IMR-90 (cell line): ENCODE measurements at regions not wholly inside any gene's neighbourhood (a gene's known extent, or its start where the extent isn't known, plus 50 kb on each side); places are given as distances from the start of the nearest gene placed in this dataset.

Experiments used
- ATAC-seq: fragments of 200-7000 bp; cut with Tn5 transposase; 2 replicates; pipeline ENCODE4 v1.9.1; 2020; ENCODE audit warnings: low read depth, mild to moderate bottlenecking, moderate library complexity
- BruUV-seq: library from RNA; stranded (reverse); fragments of 400-500 nt; replicated peaks from 2 replicates; lab custom pipeline; 2021; lab: Mats Ljungman, UMichigan
- CTCF ChIA-PET: fragments of 300-600 bp; formaldehyde crosslinking; extraction: SDS; loops from one replicate; lab custom pipeline; 2021; ENCODE audit warnings: antibody characterized with exemption; lab: Yijun Ruan, JAX
- POLR2A ChIA-PET: fragments of 300-600 bp; sonication (Branson Sonifier 250); formaldehyde crosslinking; loops from one replicate; lab custom pipeline; 2022; ENCODE audit warnings: antibody characterized with exemption; ENCODE audit not compliant: unreplicated experiment; lab: Charles Lee
- DNase-seq: peaks from one replicate; pipeline ENCODE4 v3.0.0; 2013
- H2AFZ ChIP-seq: replicated peaks from 2 replicates; pipeline ENCODE3; 2013; ENCODE audit warnings: low read length, mild to moderate bottlenecking; ENCODE audit not compliant: poor library complexity
- H2AK5ac ChIP-seq: 2 replicates; pipeline ENCODE4 v1.6.1; 2013; ENCODE audit warnings: low read depth, low read length, inconsistent platforms
- H2AK9ac ChIP-seq: replicated peaks from 2 replicates; pipeline ENCODE3; 2013; ENCODE audit warnings: mild to moderate bottlenecking, low read depth, low read length, moderate library complexity; ENCODE audit not compliant: poor library complexity
- H2BK120ac ChIP-seq: 2 replicates; pipeline ENCODE4 v1.6.1; 2013; ENCODE audit warnings: low read depth, low read length, inconsistent platforms
- H2BK15ac ChIP-seq: 3 replicates; pipeline ENCODE4 v1.6.1; 2013; ENCODE audit warnings: low read depth, low read length, inconsistent platforms
- H2BK20ac ChIP-seq: 2 replicates; pipeline ENCODE4 v1.6.1; 2013; ENCODE audit warnings: low read depth, mild to moderate bottlenecking, inconsistent platforms, low read length, moderate library complexity
- H2BK5ac ChIP-seq: 2 replicates; pipeline ENCODE4 v1.6.1; 2013; ENCODE audit warnings: mild to moderate bottlenecking, low read depth, low read length, inconsistent platforms; ENCODE audit not compliant: poor library complexity, severe bottlenecking
- H3K14ac ChIP-seq: replicated peaks from 2 replicates; pipeline ENCODE4 v1.6.1; 2013; ENCODE audit warnings: low read depth, low read length, inconsistent platforms
- H3K18ac ChIP-seq: 2 replicates; pipeline ENCODE4 v1.6.1; 2013; ENCODE audit warnings: low read depth, low read length, control low read depth
- H3K23ac ChIP-seq: 2 replicates; pipeline ENCODE4 v1.6.1; 2013; ENCODE audit warnings: low read depth, low read length, inconsistent platforms
- H3K27ac ChIP-seq: 2 replicates; pipeline ENCODE4 v1.5.1; 2013; ENCODE audit warnings: mild to moderate bottlenecking, control low read depth, low read length; ENCODE audit not compliant: insufficient read depth
- H3K27me3 ChIP-seq: 2 replicates; pipeline ENCODE4 v1.6.1; 2013; ENCODE audit warnings: low read length; ENCODE audit not compliant: control insufficient read depth, insufficient read depth
- H3K36me3 ChIP-seq: 2 replicates; pipeline ENCODE4 v1.6.1; 2013; ENCODE audit warnings: low read length, mixed read lengths; ENCODE audit not compliant: control insufficient read depth, insufficient read depth
- H3K4ac ChIP-seq: 2 replicates; pipeline ENCODE4 v1.6.1; 2013; ENCODE audit warnings: low read depth, low read length, inconsistent platforms
- H3K4me1 ChIP-seq: 2 replicates; pipeline ENCODE4 v1.6.1; 2013; ENCODE audit warnings: low read length, mixed read lengths; ENCODE audit not compliant: control insufficient read depth, insufficient read depth
- H3K4me2 ChIP-seq: 2 replicates; pipeline ENCODE4 v1.6.1; 2013; ENCODE audit warnings: low read depth, mild to moderate bottlenecking, control low read depth, low read length, moderate library complexity
- H3K4me3 ChIP-seq: 2 replicates; pipeline ENCODE4 v1.5.1; 2013; ENCODE audit warnings: low read depth, mild to moderate bottlenecking, control low read depth, low read length, moderate library complexity; ENCODE audit not compliant: insufficient read depth
- H3K56ac ChIP-seq: 2 replicates; pipeline ENCODE4 v1.6.1; 2013; ENCODE audit warnings: low read length, inconsistent platforms; ENCODE audit not compliant: insufficient read depth; ENCODE audit errors: extremely low read depth
- H3K79me1 ChIP-seq, 2 experiments: 2 replicates each; pipeline ENCODE4 v1.6.1; 2013; ENCODE audit warnings: low read length in 2 of 2, inconsistent platforms in 1 of 2, low read depth in 1 of 2
- H3K9ac ChIP-seq: 2 replicates; pipeline ENCODE4 v1.6.1; 2013; ENCODE audit warnings: low read depth, low read length, control low read depth
- H3K9me1 ChIP-seq: 2 replicates; pipeline ENCODE4 v1.6.1; 2013; ENCODE audit warnings: low read length, inconsistent platforms; ENCODE audit not compliant: insufficient read depth
- H3K9me3 ChIP-seq: 2 replicates; pipeline ENCODE4 v1.6.1; 2013; ENCODE audit warnings: low read length; ENCODE audit not compliant: control insufficient read depth, insufficient read depth
- H4K20me1 ChIP-seq: 2 replicates; pipeline ENCODE4 v1.6.1; 2013; ENCODE audit warnings: low read length, inconsistent platforms; ENCODE audit not compliant: insufficient read depth
- H4K5ac ChIP-seq: 2 replicates; pipeline ENCODE4 v1.6.1; 2013; ENCODE audit warnings: mild to moderate bottlenecking, low read depth, low read length, control low read depth
- H4K8ac ChIP-seq, 2 experiments: 2 replicates each; pipeline ENCODE4 v1.6.1; 2013; ENCODE audit warnings: low read depth in 2 of 2, low read length in 2 of 2, control low read depth in 1 of 2, inconsistent platforms in 1 of 2
- H4K91ac ChIP-seq: 2 replicates; pipeline ENCODE4 v1.6.1; 2013; ENCODE audit warnings: low read depth, low read length, inconsistent platforms; ENCODE audit not compliant: insufficient read depth
- BHLHE40 ChIP-seq: fragments of 150-350 bp; IDR thresholded peaks from 2 replicates; pipeline ENCODE4 v1.6.1; 2016; ENCODE audit warnings: mild to moderate bottlenecking, low read depth, low read length
- CEBPB ChIP-seq: IDR thresholded peaks from 2 replicates; pipeline ENCODE4 v1.6.1; 2012; ENCODE audit warnings: low read depth, low read length, improper control_type of control experiment
- CHD1 ChIP-seq: IDR thresholded peaks from 2 replicates; pipeline ENCODE4 v1.6.1; 2012; ENCODE audit warnings: low read depth, low read length, improper control_type of control experiment
- FOS ChIP-seq: fragments of 150-350 bp; IDR thresholded peaks from 2 replicates; pipeline ENCODE4 v1.6.1; 2016; ENCODE audit warnings: low read depth, low read length
- MAFK ChIP-seq: IDR thresholded peaks from 2 replicates; pipeline ENCODE4 v1.6.1; 2012; ENCODE audit warnings: low read depth, low read length, improper control_type of control experiment
- MAZ ChIP-seq: IDR thresholded peaks from 2 replicates; pipeline ENCODE4 v1.6.1; 2012; ENCODE audit warnings: low read depth, mild to moderate bottlenecking, low read length, improper control_type of control experiment, moderate library complexity, borderline replicate concordance
- MXI1 ChIP-seq: IDR thresholded peaks from 2 replicates; pipeline ENCODE4 v1.6.1; 2012; ENCODE audit warnings: low read depth, mild to moderate bottlenecking, low read length, moderate library complexity, borderline replicate concordance
- NFE2L2 ChIP-seq: fragments of 150-350 bp; IDR thresholded peaks from 2 replicates; pipeline ENCODE4 v1.6.1; 2016; ENCODE audit warnings: low read depth, mild to moderate bottlenecking, low read length
- POLR2A ChIP-seq: IDR thresholded peaks from 2 replicates; pipeline ENCODE4 v1.6.1; 2012; ENCODE audit warnings: mild to moderate bottlenecking, low read depth, low read length
- RAD21 ChIP-seq: IDR thresholded peaks from 2 replicates; pipeline ENCODE4 v1.6.1; 2012; ENCODE audit warnings: low read length, improper control_type of control experiment
- RCOR1 ChIP-seq: IDR thresholded peaks from 2 replicates; pipeline ENCODE4 v1.6.1; 2012; ENCODE audit warnings: mild to moderate bottlenecking, low read length, improper control_type of control experiment; ENCODE audit not compliant: insufficient replicate concordance
- RFX5 ChIP-seq: IDR thresholded peaks from 2 replicates; pipeline ENCODE4 v1.8.0; 2012; ENCODE audit warnings: low read depth, mild to moderate bottlenecking, low read length, moderate library complexity
- SMC3 ChIP-seq: fragments of 150-350 bp; IDR thresholded peaks from 2 replicates; pipeline ENCODE4 v1.6.1; 2016; ENCODE audit warnings: low read depth, mild to moderate bottlenecking, antibody characterized with exemption, low read length, moderate library complexity
- USF2 ChIP-seq: fragments of 150-350 bp; IDR thresholded peaks from 2 replicates; pipeline ENCODE4 v1.6.1; 2017; ENCODE audit warnings: mild to moderate bottlenecking, antibody characterized with exemption, low read length, low read depth
- WGBS, 2 experiments: methylation state at CpG; one replicate each; pipeline versions ENCODE4 v1.1.5 to v1.1.7; 2013; ENCODE audit warnings: missing lambda C conversion rate in 2 of 2; ENCODE audit not compliant: insufficient read length in 1 of 2; ENCODE audit errors: extremely low coverage in 2 of 2; 5-methylcytosine and 5-hydroxymethylcytosine counted together
- dilution Hi-C: fragments of 300-500 bp; cut with HindIII; formaldehyde crosslinking; loops from one replicate; pipeline ENCODE4 v1.14.3; 2018; ENCODE audit warnings: low sequenced_read_pairs; ENCODE audit not compliant: unreplicated experiment
- in situ Hi-C: fragments of 300-500 bp; cut with MboI; formaldehyde crosslinking; loops from 3 replicates; pipeline ENCODE4 v1.14.3; 2019; ENCODE audit warnings: low sequenced_read_pairs, inconsistent platforms, mixed read lengths
- intact Hi-C: fragments of 100-400 bp; cut with micrococcal nuclease; formaldehyde crosslinking; loops from 2 replicates; pipeline ENCODE4 v1.10.0; 2022
- TF ChIP-seq, protein P1 (sequence below): conservative IDR thresholded peaks from 2 replicates; pipeline ENCODE4 v1.5.1; 2012; ENCODE audit warnings: mild to moderate bottlenecking, low read depth, low read length, improper control_type of control experiment
- TF ChIP-seq, protein P2 (sequence below): fragments of 150-350 bp; IDR thresholded peaks from 2 replicates; pipeline ENCODE4 v1.6.1; 2016; ENCODE audit warnings: low read depth, mild to moderate bottlenecking, low read length, moderate library complexity, borderline replicate concordance

DNA sequence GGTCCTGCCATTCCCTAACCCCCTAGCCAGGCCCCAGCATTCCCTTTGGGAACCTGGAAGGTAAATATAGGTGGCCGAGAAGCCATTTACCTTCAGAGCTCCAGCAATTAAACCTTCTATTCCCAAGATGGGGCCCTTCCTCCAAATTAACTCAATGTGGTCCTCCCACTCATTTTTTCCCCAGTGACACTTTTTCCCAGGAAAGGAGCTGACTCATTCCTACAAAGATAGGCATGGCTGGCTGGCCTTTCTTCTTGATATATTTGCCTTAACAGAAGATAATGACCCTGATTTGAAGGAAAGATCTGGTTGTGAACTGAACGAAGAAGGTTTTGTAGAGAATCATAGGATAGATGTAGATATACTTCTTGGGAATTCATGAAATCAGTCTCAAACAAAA lies 279.0 kb upstream of the VEPH1 start:
- no peak for ATAC-seq
- Histone ChIP-seq H3K4me2 (no peak overlapping the region), H4K5ac (no peak overlapping the region), H3K4me1 (peaks cover 10% of the 10 kb centered on the region), H3K79me1 (no peaks in the 10 kb centered on the region), H3K4me3 (no peak overlapping the region), H3K14ac (no peak overlapping the region), H2AFZ (no peak overlapping the region), H3K9me1 (0 out of 2 replicates have a peak, but pooled peaks cover 3% of the 10 kb centered on the region), H2AK9ac (no peak overlapping the region), H2BK5ac (no peak overlapping the region), H3K9ac (no peak overlapping the region), H2AK5ac (no peak overlapping the region), H3K36me3 (no peaks in the 10 kb centered on the region), H4K8ac (no peak overlapping the region), H3K27me3 (no peaks in the 10 kb centered on the region), H3K23ac (no peak overlapping the region), H3K18ac (no peak overlapping the region), H3K27ac (no peak overlapping the region), H3K56ac (no peak overlapping the region), H3K4ac (no peak overlapping the region), H2BK20ac (no peak overlapping the region; the same call in none of the 2 replicates), H3K9me3 (no peaks in the 10 kb centered on the region), H2BK15ac (no peak overlapping the region), H4K20me1 (no peaks in the 10 kb centered on the region), H2BK120ac (no peak overlapping the region), H4K91ac (no peak overlapping the region)
- POLR2A ChIA-PET = no interaction called here
- peak; percentile 19 for DNase-seq
- dilution Hi-C loops (no loop called here), intact Hi-C loops (no loop called here), in situ Hi-C loops (no loop called here)
- no CpG with 5 or more reads among the region's 2 CpGs for WGBS, 2 experiments
- CTCF ChIA-PET = interaction anchor here (1.2 kb wide), 1 partner anchor 176 kb away, joined by 4 read pairs; no protein-coding TSS in a partner anchor
- no TSS peak for BruUV-seq
- no peak for TF ChIP-seq MAFK
- no peak for TF ChIP-seq BHLHE40
- TF ChIP-seq, protein P1, sequence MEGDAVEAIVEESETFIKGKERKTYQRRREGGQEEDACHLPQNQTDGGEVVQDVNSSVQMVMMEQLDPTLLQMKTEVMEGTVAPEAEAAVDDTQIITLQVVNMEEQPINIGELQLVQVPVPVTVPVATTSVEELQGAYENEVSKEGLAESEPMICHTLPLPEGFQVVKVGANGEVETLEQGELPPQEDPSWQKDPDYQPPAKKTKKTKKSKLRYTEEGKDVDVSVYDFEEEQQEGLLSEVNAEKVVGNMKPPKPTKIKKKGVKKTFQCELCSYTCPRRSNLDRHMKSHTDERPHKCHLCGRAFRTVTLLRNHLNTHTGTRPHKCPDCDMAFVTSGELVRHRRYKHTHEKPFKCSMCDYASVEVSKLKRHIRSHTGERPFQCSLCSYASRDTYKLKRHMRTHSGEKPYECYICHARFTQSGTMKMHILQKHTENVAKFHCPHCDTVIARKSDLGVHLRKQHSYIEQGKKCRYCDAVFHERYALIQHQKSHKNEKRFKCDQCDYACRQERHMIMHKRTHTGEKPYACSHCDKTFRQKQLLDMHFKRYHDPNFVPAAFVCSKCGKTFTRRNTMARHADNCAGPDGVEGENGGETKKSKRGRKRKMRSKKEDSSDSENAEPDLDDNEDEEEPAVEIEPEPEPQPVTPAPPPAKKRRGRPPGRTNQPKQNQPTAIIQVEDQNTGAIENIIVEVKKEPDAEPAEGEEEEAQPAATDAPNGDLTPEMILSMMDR = no peak
- TF ChIP-seq SMC3 = no peak
- TF ChIP-seq CEBPB = no peak
- TF ChIP-seq, protein P2, sequence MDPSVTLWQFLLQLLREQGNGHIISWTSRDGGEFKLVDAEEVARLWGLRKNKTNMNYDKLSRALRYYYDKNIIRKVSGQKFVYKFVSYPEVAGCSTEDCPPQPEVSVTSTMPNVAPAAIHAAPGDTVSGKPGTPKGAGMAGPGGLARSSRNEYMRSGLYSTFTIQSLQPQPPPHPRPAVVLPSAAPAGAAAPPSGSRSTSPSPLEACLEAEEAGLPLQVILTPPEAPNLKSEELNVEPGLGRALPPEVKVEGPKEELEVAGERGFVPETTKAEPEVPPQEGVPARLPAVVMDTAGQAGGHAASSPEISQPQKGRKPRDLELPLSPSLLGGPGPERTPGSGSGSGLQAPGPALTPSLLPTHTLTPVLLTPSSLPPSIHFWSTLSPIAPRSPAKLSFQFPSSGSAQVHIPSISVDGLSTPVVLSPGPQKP = no peak
- TF ChIP-seq MXI1 = no peak
- no peak for TF ChIP-seq MAZ
- TF ChIP-seq RCOR1 = no peak
- TF ChIP-seq NFE2L2 = no peak
- no peak for TF ChIP-seq USF2
- no peak for TF ChIP-seq POLR2A
- no peak for TF ChIP-seq RAD21
- no peak for TF ChIP-seq FOS
- no peak for TF ChIP-seq CHD1
- no peak for TF ChIP-seq RFX5
